Tibial artery (tissue), 4 donors: ENCODE measurements at regions not wholly inside any gene's neighbourhood (a gene's known extent, or its start where the extent isn't known, plus 50 kb on each side); places are given as distances from the start of the nearest gene placed in this dataset.

Experiments
- DNase-seq, 2 donors: peaks; one replicate each; pipeline ENCODE4 v3.0.0-alpha.2; 2019
- H3K27ac ChIP-seq, 2 donors: fragments of 200-600 bp; sonication (generic) in 1 of 2; 1 replicate in 1 of 2; 2 replicates in 1 of 2; pipeline ENCODE4 v1.5.1; 2018 to 2019; ENCODE audit warnings: mild to moderate bottlenecking in 1 of 2
- H3K27me3 ChIP-seq, 2 donors: fragments of 200-600 bp; sonication (generic) in 1 of 2; one replicate each; pipeline versions ENCODE4 v1.5.1 to v1.6.0; 2016 to 2019
- H3K36me3 ChIP-seq, 3 donors: fragments of 200-600 bp; sonication (generic) in 2 of 3; one replicate each; pipeline ENCODE4 v1.5.1; 2016 to 2019; ENCODE audit warnings: mild to moderate bottlenecking in 2 of 3
- H3K4me1 ChIP-seq, 4 donors: fragments of 200-600 bp; sonication (generic) in 2 of 4; 1 replicate in 3 of 4; 2 replicates in 1 of 4; pipeline ENCODE4 v1.5.1; 2016 to 2019
- H3K4me3 ChIP-seq, 2 donors: fragments of 200-600 bp; sonication (generic) in 1 of 2; 1 replicate in 1 of 2; 2 replicates in 1 of 2; pipeline ENCODE4 v1.5.1; 2018 to 2019; ENCODE audit warnings: mild to moderate bottlenecking in 2 of 2
- H3K9me3 ChIP-seq, 3 donors: fragments of 200-600 bp; sonication (generic) in 1 of 3; one replicate each; pipeline ENCODE4 v1.5.1; 2016 to 2019
- intact Hi-C: fragments of 100-400 bp; cut with DNase I; formaldehyde crosslinking; loops from one replicate; pipeline ENCODE4 v1.15.0; 2023; ENCODE audit warnings: low total_unique reads
- TF ChIP-seq, protein P1 (sequence below), 2 experiments: fragments of 200-600 bp in 1 of 2; fragments of 450-650 bp in 1 of 2; IDR thresholded peaks; one replicate each; pipeline ENCODE4 v1.5.1; 2017 to 2019; ENCODE audit warnings: antibody characterized with exemption in 2 of 2, mild to moderate bottlenecking in 1 of 2, moderate library complexity in 1 of 2

DNA sequence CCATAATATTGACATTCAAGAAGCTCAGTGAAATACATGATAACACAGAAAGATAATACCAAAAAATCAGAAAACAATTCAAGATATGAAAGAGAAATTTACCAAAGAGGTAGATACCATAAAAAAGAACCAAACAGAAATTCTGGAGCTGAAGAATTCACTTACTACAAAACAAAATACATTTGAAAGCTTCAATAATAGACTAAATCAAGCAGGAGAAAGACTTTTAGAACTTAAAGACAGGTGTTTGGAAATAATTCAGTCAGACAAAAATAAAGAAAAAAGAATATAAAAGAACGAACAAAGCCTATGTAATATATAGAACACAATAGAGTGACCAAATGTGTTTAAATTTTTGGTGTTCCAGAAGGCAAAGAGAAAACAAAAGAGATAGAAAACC lies 158.7 kb downstream of the MOBP start:
- Histone ChIP-seq H3K4me3 (no peak overlapping the region), H3K27me3 (no peaks in the 10 kb centered on the region), H3K4me1 (no peaks in the 10 kb centered on the region), H3K9me3 (peaks cover 0 to 15% (median 4%) of the 10 kb centered on the region in 3 donors), H3K36me3 (no peaks in the 10 kb centered on the region), H3K27ac (no peak overlapping the region)
- DNase-seq = no peak
- TF ChIP-seq, protein P1, sequence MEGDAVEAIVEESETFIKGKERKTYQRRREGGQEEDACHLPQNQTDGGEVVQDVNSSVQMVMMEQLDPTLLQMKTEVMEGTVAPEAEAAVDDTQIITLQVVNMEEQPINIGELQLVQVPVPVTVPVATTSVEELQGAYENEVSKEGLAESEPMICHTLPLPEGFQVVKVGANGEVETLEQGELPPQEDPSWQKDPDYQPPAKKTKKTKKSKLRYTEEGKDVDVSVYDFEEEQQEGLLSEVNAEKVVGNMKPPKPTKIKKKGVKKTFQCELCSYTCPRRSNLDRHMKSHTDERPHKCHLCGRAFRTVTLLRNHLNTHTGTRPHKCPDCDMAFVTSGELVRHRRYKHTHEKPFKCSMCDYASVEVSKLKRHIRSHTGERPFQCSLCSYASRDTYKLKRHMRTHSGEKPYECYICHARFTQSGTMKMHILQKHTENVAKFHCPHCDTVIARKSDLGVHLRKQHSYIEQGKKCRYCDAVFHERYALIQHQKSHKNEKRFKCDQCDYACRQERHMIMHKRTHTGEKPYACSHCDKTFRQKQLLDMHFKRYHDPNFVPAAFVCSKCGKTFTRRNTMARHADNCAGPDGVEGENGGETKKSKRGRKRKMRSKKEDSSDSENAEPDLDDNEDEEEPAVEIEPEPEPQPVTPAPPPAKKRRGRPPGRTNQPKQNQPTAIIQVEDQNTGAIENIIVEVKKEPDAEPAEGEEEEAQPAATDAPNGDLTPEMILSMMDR (IDR thresholded peaks at IDR 0.05) = no peak
- intact Hi-C loops = no loop called here

DNA sequence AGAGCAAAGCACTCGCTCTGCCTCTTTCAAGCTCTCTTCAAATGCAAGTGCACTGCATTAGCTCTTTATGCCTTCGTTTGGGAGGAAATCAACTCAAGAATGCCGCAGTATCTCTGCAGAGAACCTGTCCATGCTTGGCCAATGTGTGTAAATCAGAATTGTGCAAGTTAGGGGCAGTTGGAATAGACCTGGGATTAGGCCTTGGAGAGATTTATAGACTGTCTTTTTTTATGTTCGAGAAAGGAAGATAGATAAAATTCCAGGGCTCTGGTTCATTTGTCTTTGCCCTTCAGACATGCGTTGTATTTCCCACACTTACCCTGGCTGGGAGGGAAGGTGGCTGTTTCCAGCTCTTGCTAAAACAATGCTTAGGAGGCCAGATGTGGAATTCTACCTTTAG lies 163.7 kb downstream of the MOBP start:
- H3K27ac ChIP-seq = no peak overlapping the region
- H3K9me3 ChIP-seq = peaks cover 0 to 8% (median 4%) of the 10 kb centered on the region in 3 donors
- H3K4me3 ChIP-seq = no peak overlapping the region
- intact Hi-C loops = no loop called here
- no peak for DNase-seq
- no peaks in the 10 kb centered on the region for H3K4me1 ChIP-seq
- H3K36me3 ChIP-seq = no peaks in the 10 kb centered on the region
- H3K27me3 ChIP-seq = no peaks in the 10 kb centered on the region
- TF ChIP-seq, protein P1 (IDR thresholded peaks at IDR 0.05) = no peak

DNA sequence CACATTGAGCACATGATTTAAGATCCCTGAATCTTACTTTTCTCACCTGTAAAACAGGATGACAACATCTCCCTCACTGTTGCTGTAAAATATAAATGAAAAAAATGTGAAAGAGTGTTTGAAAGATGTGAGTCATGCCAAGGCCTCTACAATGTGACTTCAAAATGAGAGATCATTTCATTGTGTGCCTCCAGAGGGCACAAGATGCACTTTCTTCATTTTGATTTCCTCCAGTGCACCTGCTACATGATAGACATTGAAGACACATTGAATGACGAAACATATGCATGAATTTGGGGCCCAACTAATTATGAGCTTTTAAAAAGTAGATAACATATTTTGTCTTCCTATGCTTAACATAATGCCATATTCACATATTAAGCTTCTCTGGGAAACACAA lies 170.3 kb downstream of the MOBP start:
- Histone ChIP-seq H3K27me3 (no peaks in the 10 kb centered on the region), H3K4me1 (peaks cover 0 to 11% (median 0%) of the 10 kb centered on the region in 4 donors), H3K9me3 (no peaks in the 10 kb centered on the region), H3K27ac (no peak overlapping the region), H3K36me3 (no peaks in the 10 kb centered on the region), H3K4me3 (no peak overlapping the region)
- intact Hi-C loops = no loop called here
- TF ChIP-seq, protein P1 (IDR thresholded peaks at IDR 0.05) = no peak
- no peak for DNase-seq

DNA sequence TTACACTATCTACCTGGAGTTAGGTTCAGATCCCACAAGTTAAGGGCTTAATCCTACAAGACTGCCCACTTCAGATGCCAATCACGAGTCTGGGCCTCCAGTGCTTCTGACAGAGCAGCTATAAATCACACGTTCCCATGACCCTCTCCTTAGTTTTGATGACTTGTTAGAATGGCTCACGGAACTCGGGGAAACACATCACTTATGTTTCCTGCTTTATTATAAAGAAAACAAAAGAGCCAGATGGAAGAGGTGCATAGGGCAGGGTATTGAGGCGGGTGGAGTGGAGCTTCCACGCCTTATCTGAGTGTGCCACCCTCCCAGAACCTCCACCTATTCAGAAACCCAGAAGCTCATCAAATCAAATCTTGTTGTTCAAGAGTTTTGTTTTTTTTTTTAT lies 170.8 kb downstream of the MOBP start:
- no peak for DNase-seq

DNA sequence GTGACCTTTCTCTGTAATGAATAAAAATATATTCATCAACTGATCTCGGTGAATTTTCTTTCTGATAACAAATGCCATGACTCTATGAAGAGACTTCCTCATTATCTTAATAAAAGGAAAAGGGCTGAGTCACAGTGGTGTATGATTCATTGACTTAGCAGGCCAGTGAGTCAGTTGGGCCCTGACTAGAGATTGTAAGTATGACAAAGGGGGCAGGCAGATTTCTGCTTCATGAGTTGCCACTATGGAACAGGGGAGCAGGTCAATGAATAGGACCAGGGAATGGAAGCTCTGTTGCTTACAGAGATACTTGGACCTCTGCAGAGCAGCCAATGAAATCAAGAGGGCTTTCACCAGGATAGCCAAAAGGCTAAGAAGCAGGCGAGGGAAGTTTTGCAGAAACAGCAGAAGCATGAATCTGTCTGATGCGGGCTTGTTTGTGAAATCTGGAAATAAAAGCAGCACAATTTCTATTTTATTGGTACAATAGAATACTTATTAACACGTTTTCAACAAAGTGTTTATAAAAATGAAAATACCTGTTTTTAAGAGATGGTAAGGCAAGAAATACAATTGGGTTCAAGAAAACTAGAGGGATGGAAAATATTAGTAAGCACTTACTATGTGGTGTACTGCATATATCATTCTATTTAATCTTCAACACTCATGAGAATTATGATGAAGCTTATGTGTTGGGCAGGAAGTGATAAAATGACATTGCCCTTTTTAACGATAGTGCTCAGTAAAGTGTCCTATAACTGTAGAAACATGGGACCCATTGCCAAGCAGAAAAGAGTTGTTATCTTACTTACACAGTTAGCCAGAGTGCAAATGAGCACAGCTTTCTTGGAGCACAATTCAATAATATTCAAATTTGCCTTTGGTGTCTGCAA lies 169.8 kb upstream of the MYRIP start:
- Histone ChIP-seq H3K4me3 (no peak overlapping the region), H3K27me3 (no peaks in the 10 kb centered on the region), H3K36me3 (no peaks in the 10 kb centered on the region), H3K9me3 (no peaks in the 10 kb centered on the region), H3K4me1 (peaks cover 0 to 11% (median 0%) of the 10 kb centered on the region in 4 donors), H3K27ac (no peak overlapping the region)
- TF ChIP-seq, protein P1 (IDR thresholded peaks at IDR 0.05) = no peak
- intact Hi-C loops = no loop called here
- DNase-seq = peak in 1 of 2 donors; percentile 31

More for the DNA sequence above, 170.8 kb downstream of the MOBP start:
- no peaks in the 10 kb centered on the region for H3K27me3 ChIP-seq
- TF ChIP-seq, protein P1 (IDR thresholded peaks at IDR 0.05) = no peak
- intact Hi-C loops = no loop called here
- no peaks in the 10 kb centered on the region for H3K36me3 ChIP-seq
- H3K9me3 ChIP-seq = no peaks in the 10 kb centered on the region
- H3K27ac ChIP-seq = no peak overlapping the region
- peaks cover 0 to 11% (median 0%) of the 10 kb centered on the region in 4 donors for H3K4me1 ChIP-seq
- H3K4me3 ChIP-seq = no peak overlapping the region
